ENCODE measurements at regions not wholly inside any gene's neighbourhood (a gene's known extent, or its start where the extent isn't known, plus 50 kb on each side); places are given as distances from the start of the nearest gene placed in this dataset.

DNA sequence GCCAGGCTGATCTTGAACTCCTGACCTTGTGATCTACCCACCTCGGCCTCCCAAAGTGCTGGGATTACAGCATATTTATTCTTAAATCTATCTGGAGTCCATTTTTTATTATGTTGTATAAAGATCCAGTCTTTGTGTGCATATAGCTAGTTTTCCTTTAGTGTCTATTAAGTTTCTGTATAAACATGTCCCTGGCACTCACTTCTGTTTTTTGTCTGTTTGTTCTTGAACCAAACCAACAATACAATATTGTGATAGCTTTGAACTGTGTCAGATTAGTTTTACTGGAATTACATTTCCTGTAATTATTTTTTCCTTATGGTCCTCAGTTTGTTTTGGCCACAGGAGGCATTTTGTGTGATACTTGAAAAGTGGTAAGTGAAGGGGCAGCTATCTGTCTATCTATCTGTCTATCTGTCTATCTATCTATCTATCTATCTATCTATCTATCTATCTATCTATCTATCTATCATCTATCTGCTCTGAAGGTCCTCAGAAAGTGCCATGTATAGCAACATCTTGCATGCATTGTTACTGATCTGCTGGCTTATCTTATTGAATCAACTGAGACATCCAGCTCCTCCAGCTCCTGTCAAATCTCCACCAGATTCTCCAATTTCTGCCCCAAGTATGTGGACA is 70.9 kb upstream of the ACVR1 start:
- intact Hi-C loops (cut with DNase I) = no loop called here
- DNase-seq = no peak
- Histone ChIP-seq H3K4me1 (no peaks in the 10 kb centered on the region), H3K36me3 (no peaks in the 10 kb centered on the region), H3K4me3 (no peak overlapping the region), H3K27me3 (ENCODE audit: low read depth) (no peaks in the 10 kb centered on the region), H3K9me3 (no peaks in the 10 kb centered on the region), H3K27ac (no peak overlapping the region)
- TF ChIP-seq, protein P1, sequence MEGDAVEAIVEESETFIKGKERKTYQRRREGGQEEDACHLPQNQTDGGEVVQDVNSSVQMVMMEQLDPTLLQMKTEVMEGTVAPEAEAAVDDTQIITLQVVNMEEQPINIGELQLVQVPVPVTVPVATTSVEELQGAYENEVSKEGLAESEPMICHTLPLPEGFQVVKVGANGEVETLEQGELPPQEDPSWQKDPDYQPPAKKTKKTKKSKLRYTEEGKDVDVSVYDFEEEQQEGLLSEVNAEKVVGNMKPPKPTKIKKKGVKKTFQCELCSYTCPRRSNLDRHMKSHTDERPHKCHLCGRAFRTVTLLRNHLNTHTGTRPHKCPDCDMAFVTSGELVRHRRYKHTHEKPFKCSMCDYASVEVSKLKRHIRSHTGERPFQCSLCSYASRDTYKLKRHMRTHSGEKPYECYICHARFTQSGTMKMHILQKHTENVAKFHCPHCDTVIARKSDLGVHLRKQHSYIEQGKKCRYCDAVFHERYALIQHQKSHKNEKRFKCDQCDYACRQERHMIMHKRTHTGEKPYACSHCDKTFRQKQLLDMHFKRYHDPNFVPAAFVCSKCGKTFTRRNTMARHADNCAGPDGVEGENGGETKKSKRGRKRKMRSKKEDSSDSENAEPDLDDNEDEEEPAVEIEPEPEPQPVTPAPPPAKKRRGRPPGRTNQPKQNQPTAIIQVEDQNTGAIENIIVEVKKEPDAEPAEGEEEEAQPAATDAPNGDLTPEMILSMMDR (IDR thresholded peaks at IDR 0.05) = no peak
- no peak for ATAC-seq

DNA sequence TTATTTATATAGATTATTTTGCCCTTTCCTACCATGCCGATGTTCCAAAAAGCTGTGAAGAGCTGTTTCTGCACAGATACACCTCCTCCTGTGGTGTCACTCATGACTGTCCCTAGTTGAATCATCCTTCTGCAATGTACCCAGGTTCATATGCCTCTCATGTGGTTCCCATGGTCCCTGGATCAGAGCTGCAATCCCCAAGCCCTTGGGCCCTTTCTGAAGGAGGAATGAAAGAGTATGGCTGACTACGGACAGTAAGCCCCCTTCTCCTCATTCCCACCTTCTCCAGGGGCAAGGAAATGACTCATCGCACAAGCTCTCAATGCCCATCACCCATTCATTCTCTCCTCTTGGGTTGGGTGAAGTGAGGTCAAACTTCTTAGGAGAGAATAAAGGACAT is 63.9 kb upstream of the ACVR1 start:
- DNase-seq = no peak
- no peak overlapping the region for H3K4me3 ChIP-seq
- no peak for ATAC-seq
- H3K36me3 ChIP-seq = no peaks in the 10 kb centered on the region
- no peak overlapping the region for H3K27ac ChIP-seq
- TF ChIP-seq, protein P1 (IDR thresholded peaks at IDR 0.05) = no peak
- no peaks in the 10 kb centered on the region for H3K27me3 ChIP-seq (ENCODE audit: low read depth)
- no peaks in the 10 kb centered on the region for H3K9me3 ChIP-seq
- intact Hi-C loops (cut with DNase I) = no loop called here
- no peaks in the 10 kb centered on the region for H3K4me1 ChIP-seq

DNA sequence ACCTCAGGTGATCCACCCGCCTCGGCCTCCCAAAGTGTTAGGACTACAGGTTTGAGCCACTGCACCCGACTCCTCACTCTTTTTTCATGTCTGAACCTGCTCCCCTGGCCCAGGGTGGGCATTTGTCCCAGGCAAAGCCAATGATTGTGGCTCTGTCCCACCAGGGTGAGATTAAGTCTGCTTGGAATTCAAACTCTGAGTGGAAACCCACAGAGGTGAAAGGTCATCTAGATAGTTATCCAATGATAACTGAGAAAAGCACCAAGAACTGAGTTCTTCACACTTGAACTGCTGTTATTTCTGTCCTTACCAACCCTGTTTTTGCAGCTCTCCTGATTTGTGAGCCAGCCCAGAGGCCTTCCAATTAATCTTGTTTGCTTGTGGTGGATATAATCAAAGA is 62.4 kb upstream of the ACVR1 start:
- ATAC-seq = no peak

DNA sequence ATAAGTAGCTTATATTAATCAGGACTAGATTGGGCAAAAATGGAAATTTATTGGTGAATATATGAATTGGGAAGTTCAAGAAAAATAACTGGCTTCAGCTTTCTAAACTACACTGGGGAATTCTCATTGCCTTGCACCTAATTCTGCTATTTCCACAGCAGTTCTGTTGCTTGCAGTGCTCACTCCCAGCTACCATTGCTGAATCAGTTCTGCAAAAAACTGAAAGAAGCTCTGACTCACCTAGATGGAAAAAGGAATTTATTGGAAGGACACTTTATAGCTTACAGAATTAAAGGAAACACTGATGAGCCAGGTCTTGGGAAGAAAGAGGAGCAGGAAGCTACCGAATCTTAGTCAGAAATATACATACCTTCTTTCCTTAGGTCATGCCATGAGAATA is 60.3 kb upstream of the ACVR1 start:
- Histone ChIP-seq H3K27me3 (ENCODE audit: low read depth) (no peaks in the 10 kb centered on the region), H3K4me1 (no peaks in the 10 kb centered on the region), H3K4me3 (no peak overlapping the region), H3K9me3 (no peaks in the 10 kb centered on the region), H3K27ac (no peak overlapping the region), H3K36me3 (no peaks in the 10 kb centered on the region)
- ATAC-seq (no peak), DNase-seq (no peak)
- intact Hi-C loops (cut with DNase I) = no loop called here
- TF ChIP-seq, protein P1 (IDR thresholded peaks at IDR 0.05) = no peak

More for the DNA sequence above, 62.4 kb upstream of the ACVR1 start:
- H3K9me3 ChIP-seq = no peaks in the 10 kb centered on the region
- no peaks in the 10 kb centered on the region for H3K36me3 ChIP-seq
- TF ChIP-seq, protein P1 (IDR thresholded peaks at IDR 0.05) = no peak
- no peaks in the 10 kb centered on the region for H3K27me3 ChIP-seq (ENCODE audit: low read depth)
- no peaks in the 10 kb centered on the region for H3K4me1 ChIP-seq
- H3K4me3 ChIP-seq = no peak overlapping the region
- intact Hi-C loops (cut with DNase I) = no loop called here
- DNase-seq = no peak
- H3K27ac ChIP-seq = no peak overlapping the region

DNA sequence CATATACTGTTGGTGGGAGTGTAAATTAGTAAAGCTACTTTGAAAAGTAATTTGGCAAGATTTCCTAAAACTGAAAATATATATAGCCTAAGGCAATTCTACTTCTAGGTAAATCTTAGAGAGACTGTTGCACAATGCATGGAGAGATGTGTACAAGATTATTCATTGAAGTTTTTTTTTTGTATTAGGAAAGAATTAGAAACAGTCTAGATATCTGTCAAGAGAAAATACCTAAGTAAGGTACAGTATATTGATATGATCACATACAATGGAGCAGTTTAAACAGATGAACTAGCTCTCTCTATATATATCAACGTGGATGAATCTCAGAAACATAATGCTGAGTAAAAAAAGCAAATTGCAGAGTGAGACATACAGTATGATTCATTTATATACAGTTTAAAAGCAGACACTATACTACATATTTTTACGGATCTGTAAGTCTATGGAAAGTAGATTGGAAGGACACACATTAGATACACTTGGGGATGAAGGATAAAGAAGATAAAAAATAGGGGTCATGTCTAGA is 59.3 kb upstream of the ACVR1 start:
- no peak overlapping the region for H3K4me3 ChIP-seq
- ATAC-seq (no peak), DNase-seq (no peak)
- H3K4me1 ChIP-seq = no peaks in the 10 kb centered on the region
- TF ChIP-seq, protein P1 (IDR thresholded peaks at IDR 0.05) = no peak
- H3K36me3 ChIP-seq = no peaks in the 10 kb centered on the region
- intact Hi-C loops (cut with DNase I) = no loop called here
- H3K27me3 ChIP-seq (ENCODE audit: low read depth) = no peaks in the 10 kb centered on the region
- H3K27ac ChIP-seq = no peak overlapping the region
- no peaks in the 10 kb centered on the region for H3K9me3 ChIP-seq
